Astrocyte (in vitro differentiated cells and primary cell): ENCODE measurements at regions not wholly inside any gene's neighbourhood (a gene's known extent, or its start where the extent isn't known, plus 50 kb on each side); places are given as distances from the start of the nearest gene placed in this dataset.

Source experiments
- EZH2 ChIP-seq: IDR thresholded peaks from 2 replicates; pipeline ENCODE4 v1.6.1; 2012; ENCODE audit warnings: mild to moderate bottlenecking, low read length, inconsistent platforms; ENCODE audit not compliant: insufficient read depth
- TF ChIP-seq, protein P1 (sequence below): IDR thresholded peaks from 2 replicates; pipeline ENCODE4 v1.5.1; 2011; ENCODE audit warnings: low read depth, mild to moderate bottlenecking, inconsistent platforms, low read length, moderate library complexity; ENCODE audit not compliant: insufficient read depth

DNA sequence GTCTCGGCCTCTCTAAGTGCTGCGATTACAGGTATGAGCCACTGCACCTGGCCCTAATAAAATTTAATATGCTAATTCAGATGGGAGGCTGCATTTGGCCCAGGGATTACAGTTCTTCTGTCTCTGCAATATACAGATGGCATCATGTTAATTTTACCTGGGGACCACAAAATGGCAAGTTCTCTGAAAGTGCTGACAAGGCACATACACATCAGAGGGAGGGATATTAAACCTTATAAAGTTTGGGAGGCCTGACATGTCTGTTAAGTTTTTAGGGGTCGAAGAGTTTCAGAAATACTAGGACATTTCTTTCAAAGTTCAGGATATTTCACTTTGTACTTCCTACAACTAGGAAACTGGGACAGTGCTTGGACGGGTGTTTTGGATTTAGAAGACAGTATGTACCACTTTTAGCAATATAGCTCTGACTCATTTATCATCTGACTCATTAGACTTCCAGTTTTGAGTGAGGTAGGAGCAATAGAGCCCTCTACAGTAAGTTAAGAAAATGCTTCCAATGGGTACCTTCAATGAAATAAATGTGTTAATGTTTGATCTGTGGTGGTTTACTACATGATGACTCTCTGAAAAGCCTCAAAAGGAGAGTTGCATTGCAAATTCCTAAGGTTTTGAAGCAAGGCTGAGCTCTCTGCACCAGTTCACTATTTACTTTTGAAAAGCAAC, 981.0 kb upstream of the HS3ST1 start:
- TF ChIP-seq, protein P1, sequence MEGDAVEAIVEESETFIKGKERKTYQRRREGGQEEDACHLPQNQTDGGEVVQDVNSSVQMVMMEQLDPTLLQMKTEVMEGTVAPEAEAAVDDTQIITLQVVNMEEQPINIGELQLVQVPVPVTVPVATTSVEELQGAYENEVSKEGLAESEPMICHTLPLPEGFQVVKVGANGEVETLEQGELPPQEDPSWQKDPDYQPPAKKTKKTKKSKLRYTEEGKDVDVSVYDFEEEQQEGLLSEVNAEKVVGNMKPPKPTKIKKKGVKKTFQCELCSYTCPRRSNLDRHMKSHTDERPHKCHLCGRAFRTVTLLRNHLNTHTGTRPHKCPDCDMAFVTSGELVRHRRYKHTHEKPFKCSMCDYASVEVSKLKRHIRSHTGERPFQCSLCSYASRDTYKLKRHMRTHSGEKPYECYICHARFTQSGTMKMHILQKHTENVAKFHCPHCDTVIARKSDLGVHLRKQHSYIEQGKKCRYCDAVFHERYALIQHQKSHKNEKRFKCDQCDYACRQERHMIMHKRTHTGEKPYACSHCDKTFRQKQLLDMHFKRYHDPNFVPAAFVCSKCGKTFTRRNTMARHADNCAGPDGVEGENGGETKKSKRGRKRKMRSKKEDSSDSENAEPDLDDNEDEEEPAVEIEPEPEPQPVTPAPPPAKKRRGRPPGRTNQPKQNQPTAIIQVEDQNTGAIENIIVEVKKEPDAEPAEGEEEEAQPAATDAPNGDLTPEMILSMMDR = no peak
- no peak for TF ChIP-seq EZH2
